PC-3 (cell line): ENCODE measurements at regions not wholly inside any gene's neighbourhood (a gene's known extent, or its start where the extent isn't known, plus 50 kb on each side); places are given as distances from the start of the nearest gene placed in this dataset.
"Not testable (repeated sequence)": the region's sequence is repeated elsewhere in the genome, so short reads cannot be mapped to it uniquely, and the experiment has no call there.

Experiments
- ATAC-seq: fragments of 200-7000 bp; cut with Tn5 transposase; 2 replicates; pipeline ENCODE4 v1.9.1; 2020; ENCODE audit warnings: mild to moderate bottlenecking, moderate library complexity
- BruUV-seq: library from RNA; stranded (reverse); fragments of 400-500 nt; replicated peaks from 2 replicates; lab custom pipeline; 2021; lab: Mats Ljungman, UMichigan
- CTCF ChIA-PET: fragments of 300-600 bp; sonication (Branson Sonifier 250); formaldehyde crosslinking; loops from one replicate; lab custom pipeline; 2022; ENCODE audit warnings: antibody characterized with exemption; lab: Charles Lee
- POLR2A ChIA-PET: fragments of 300-600 bp; sonication (Branson Sonifier 250); formaldehyde crosslinking; loops from one replicate; lab custom pipeline; 2022; ENCODE audit warnings: antibody characterized with exemption; ENCODE audit not compliant: unreplicated experiment; lab: Charles Lee
- DNase-seq: peaks from one replicate; pipeline ENCODE4 v3.0.0-alpha.2; 2015
- H2AFZ ChIP-seq: fragments of 300-600 bp; sonication (generic); 2 replicates; pipeline ENCODE4 v1.6.0; 2016; ENCODE audit warnings: antibody characterized with exemption, low read length
- H3F3A ChIP-seq: fragments of 300-600 bp; sonication (generic); one replicate; pipeline ENCODE4 v1.6.0; 2017; ENCODE audit warnings: antibody characterized with exemption, low read length, control low read depth, mild to moderate bottlenecking; ENCODE audit not compliant: unreplicated experiment
- H3K27ac ChIP-seq: fragments of 300-600 bp; sonication (generic); 2 replicates; pipeline ENCODE4 v1.5.1; 2016; ENCODE audit warnings: mild to moderate bottlenecking, low read length
- H3K27me3 ChIP-seq: fragments of 300-600 bp; sonication (generic); 2 replicates; pipeline ENCODE4 v1.6.1; 2016; ENCODE audit warnings: low read length, mixed read lengths
- H3K36me3 ChIP-seq: fragments of 300-600 bp; sonication (generic); 2 replicates; pipeline ENCODE4 v1.6.1; 2016; ENCODE audit warnings: low read depth, mixed run types, low read length, mixed read lengths
- H3K4me1 ChIP-seq: fragments of 300-600 bp; sonication (generic); 2 replicates; pipeline ENCODE4 v1.5.1; 2016; ENCODE audit warnings: low read length; ENCODE audit not compliant: insufficient read depth
- H3K4me2 ChIP-seq: fragments of 300-600 bp; sonication (generic); 2 replicates; pipeline ENCODE4 v1.6.0; 2016; ENCODE audit warnings: low read length
- H3K4me3 ChIP-seq: fragments of 300-600 bp; sonication (generic); 2 replicates; pipeline ENCODE4 v1.5.1; 2016; ENCODE audit warnings: mild to moderate bottlenecking, low read length, mixed read lengths
- H3K79me2 ChIP-seq: fragments of 300-600 bp; sonication (generic); 2 replicates; pipeline ENCODE4 v1.6.1; 2017; ENCODE audit warnings: low read length, mixed read lengths
- H3K9ac ChIP-seq: fragments of 300-600 bp; sonication (generic); 2 replicates; pipeline ENCODE4 v1.6.0; 2016; ENCODE audit warnings: mild to moderate bottlenecking, low read length
- H3K9me2 ChIP-seq: fragments of 300-600 bp; sonication (generic); replicated peaks from 2 replicates; pipeline ENCODE4 v1.6.1; 2016; ENCODE audit warnings: mixed run types, low read length, mixed read lengths
- H3K9me3 ChIP-seq: fragments of 300-600 bp; sonication (generic); 2 replicates; pipeline ENCODE4 v1.6.1; 2016; ENCODE audit warnings: low read length, mixed read lengths
- H4K20me1 ChIP-seq: fragments of 300-600 bp; sonication (generic); 2 replicates; pipeline ENCODE4 v1.6.1; 2016; ENCODE audit warnings: low read length, mixed read lengths
- intact Hi-C: fragments of 100-400 bp; cut with micrococcal nuclease; formaldehyde crosslinking; loops from 2 replicates; pipeline ENCODE4 v1.9.0; 2023

- H4K20me1 ChIP-seq, H3K27me3 ChIP-seq, H3K4me3 ChIP-seq, H3K9ac ChIP-seq, H3K79me2 ChIP-seq, CTCF ChIA-PET, H2AFZ ChIP-seq, intact Hi-C loops, POLR2A ChIA-PET, H3K4me2 ChIP-seq, DNase-seq, H3K27ac ChIP-seq, H3F3A ChIP-seq, ATAC-seq, H3K9me3 ChIP-seq, H3K9me2 ChIP-seq, BruUV-seq, H3K4me1 ChIP-seq: not testable (repeated sequence)
- H3K36me3 ChIP-seq = peaks cover 13% of the 10 kb centered on the region
These were observed 59.8 kb upstream of the TNK2 start for GRCh38 chr3:195968104-195968503.

GRCh38 chr3:195967387-195967720 is 59.0 kb upstream of the TNK2 start:
- ATAC-seq, H3K27ac ChIP-seq, CTCF ChIA-PET, DNase-seq, H3K4me1 ChIP-seq, H3K9ac ChIP-seq, H3K79me2 ChIP-seq, H3K4me3 ChIP-seq, H3K4me2 ChIP-seq, H2AFZ ChIP-seq, POLR2A ChIA-PET, H3F3A ChIP-seq, H3K27me3 ChIP-seq, H4K20me1 ChIP-seq, intact Hi-C loops, H3K9me2 ChIP-seq, BruUV-seq, H3K9me3 ChIP-seq: not testable (repeated sequence)
- peaks cover 15% of the 10 kb centered on the region for H3K36me3 ChIP-seq

GRCh38 chr3:195966563-195967386 is 58.4 kb upstream of the TNK2 start:
- ATAC-seq (peak; percentile 54), DNase-seq (peak; percentile 23)
- POLR2A ChIA-PET, H3K27ac ChIP-seq, H3K9me3 ChIP-seq, BruUV-seq, H4K20me1 ChIP-seq, H3K9ac ChIP-seq, H3K9me2 ChIP-seq, intact Hi-C loops, H3K27me3 ChIP-seq, H3K4me3 ChIP-seq, H3K4me2 ChIP-seq, H3K79me2 ChIP-seq, H3F3A ChIP-seq, H3K4me1 ChIP-seq, CTCF ChIA-PET, H2AFZ ChIP-seq: not testable (repeated sequence)
- peaks cover 16% of the 10 kb centered on the region for H3K36me3 ChIP-seq

- H3K4me2 ChIP-seq, intact Hi-C loops, H3K79me2 ChIP-seq, H3K4me1 ChIP-seq, H3K27me3 ChIP-seq, H3K9me2 ChIP-seq, H2AFZ ChIP-seq, BruUV-seq, H3K36me3 ChIP-seq, POLR2A ChIA-PET, DNase-seq, CTCF ChIA-PET, H3F3A ChIP-seq, H3K9ac ChIP-seq, H3K4me3 ChIP-seq, ATAC-seq, H3K9me3 ChIP-seq, H4K20me1 ChIP-seq, H3K27ac ChIP-seq: not testable (repeated sequence)
These were observed 56.9 kb upstream of the TNK2 start for GRCh38 chr3:195965217-195965616.

- H3K9ac ChIP-seq, intact Hi-C loops, H3K36me3 ChIP-seq: not testable (repeated sequence)
These were observed 56.2 kb upstream of the TNK2 start for GRCh38 chr3:195964318-195965107.

GRCh38 chr3:195962222-195962621 is 53.9 kb upstream of the TNK2 start:
- BruUV-seq, H3K27me3 ChIP-seq, H3K79me2 ChIP-seq, H3K36me3 ChIP-seq, intact Hi-C loops, H3K4me2 ChIP-seq, H3K4me1 ChIP-seq, H4K20me1 ChIP-seq, ATAC-seq, H3K9me3 ChIP-seq, DNase-seq, H2AFZ ChIP-seq, H3K9ac ChIP-seq, CTCF ChIA-PET, H3K9me2 ChIP-seq, POLR2A ChIA-PET, H3K27ac ChIP-seq, H3F3A ChIP-seq, H3K4me3 ChIP-seq: not testable (repeated sequence)

More at GRCh38 chr3:195964318-195965107, 56.2 kb upstream of the TNK2 start:
- H3K4me1 ChIP-seq, H3K4me2 ChIP-seq, H3K27me3 ChIP-seq, POLR2A ChIA-PET, CTCF ChIA-PET, H3K4me3 ChIP-seq, H2AFZ ChIP-seq, H3F3A ChIP-seq, H3K79me2 ChIP-seq, ATAC-seq, BruUV-seq, H3K27ac ChIP-seq, H4K20me1 ChIP-seq, DNase-seq, H3K9me3 ChIP-seq, H3K9me2 ChIP-seq: not testable (repeated sequence)
